ENCODE measurements at regions not wholly inside any gene's neighbourhood (a gene's known extent, or its start where the extent isn't known, plus 50 kb on each side); places are given as distances from the start of the nearest gene placed in this dataset.
"Not testable (repeated sequence)": the region's sequence is repeated elsewhere in the genome, so short reads cannot be mapped to it uniquely, and the experiment has no call there.

DNA sequence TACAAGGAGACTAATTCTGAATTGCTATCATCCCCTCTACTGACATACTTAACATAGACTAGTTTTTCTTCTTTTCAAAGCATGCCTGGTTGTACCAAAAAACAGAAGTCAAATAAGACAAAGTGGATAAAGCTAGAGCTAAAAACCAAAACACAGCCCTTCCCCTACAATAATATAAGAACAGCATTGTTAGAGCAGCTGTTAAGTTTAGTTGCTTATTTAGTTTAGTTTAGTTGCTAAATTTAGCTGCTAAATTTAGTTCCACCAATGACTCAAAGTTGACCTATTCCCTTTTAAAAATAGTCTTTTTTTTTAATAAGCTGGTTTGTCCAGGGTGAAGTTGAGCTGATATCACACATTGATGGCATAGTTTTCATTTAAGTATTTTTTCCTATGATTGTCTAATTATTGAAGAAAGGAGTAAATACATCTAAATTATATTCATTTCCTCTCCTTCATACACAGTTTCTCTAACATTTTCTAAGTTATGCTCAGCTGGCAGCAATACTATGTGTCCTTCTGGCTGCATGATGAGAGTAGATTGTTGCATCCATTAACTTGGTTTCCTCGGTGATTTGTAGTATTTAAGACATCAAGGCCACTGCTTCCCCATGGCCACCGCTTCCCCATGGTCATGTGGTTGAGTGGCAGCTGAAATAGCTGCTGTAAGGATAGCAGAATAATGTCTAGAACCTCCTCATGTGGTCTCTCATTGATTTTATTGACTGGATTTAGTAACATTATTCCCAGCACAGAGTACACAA is 718.6 kb upstream of the NECTIN3 start:
- Histone ChIP-seq H3K4me2 (no peak overlapping the region), H3K9ac (no peak overlapping the region), H4K20me1 (ENCODE audit: insufficient read depth) (no peaks in the 10 kb centered on the region), H3K36me3 (ENCODE audit: insufficient read depth) (no peaks in the 10 kb centered on the region), H3K27ac (no peak overlapping the region), H3K79me2 (ENCODE audit: insufficient read depth, low read depth) (no peaks in the 10 kb centered on the region), H3K27me3 (ENCODE audit: insufficient read depth, low read depth) (no peaks in the 10 kb centered on the region), H2AFZ (ENCODE audit: low read depth) (no peak overlapping the region), H3K4me1 (ENCODE audit: low read depth, poor library complexity, severe bottlenecking) (no peaks in the 10 kb centered on the region), H3K4me3 (IDR thresholded peaks at IDR 0.05; ENCODE audit: insufficient read depth, low read depth, low read length) (no peak overlapping the region)
- TF ChIP-seq, protein P1, sequence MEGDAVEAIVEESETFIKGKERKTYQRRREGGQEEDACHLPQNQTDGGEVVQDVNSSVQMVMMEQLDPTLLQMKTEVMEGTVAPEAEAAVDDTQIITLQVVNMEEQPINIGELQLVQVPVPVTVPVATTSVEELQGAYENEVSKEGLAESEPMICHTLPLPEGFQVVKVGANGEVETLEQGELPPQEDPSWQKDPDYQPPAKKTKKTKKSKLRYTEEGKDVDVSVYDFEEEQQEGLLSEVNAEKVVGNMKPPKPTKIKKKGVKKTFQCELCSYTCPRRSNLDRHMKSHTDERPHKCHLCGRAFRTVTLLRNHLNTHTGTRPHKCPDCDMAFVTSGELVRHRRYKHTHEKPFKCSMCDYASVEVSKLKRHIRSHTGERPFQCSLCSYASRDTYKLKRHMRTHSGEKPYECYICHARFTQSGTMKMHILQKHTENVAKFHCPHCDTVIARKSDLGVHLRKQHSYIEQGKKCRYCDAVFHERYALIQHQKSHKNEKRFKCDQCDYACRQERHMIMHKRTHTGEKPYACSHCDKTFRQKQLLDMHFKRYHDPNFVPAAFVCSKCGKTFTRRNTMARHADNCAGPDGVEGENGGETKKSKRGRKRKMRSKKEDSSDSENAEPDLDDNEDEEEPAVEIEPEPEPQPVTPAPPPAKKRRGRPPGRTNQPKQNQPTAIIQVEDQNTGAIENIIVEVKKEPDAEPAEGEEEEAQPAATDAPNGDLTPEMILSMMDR (conservative IDR thresholded peaks at IDR 0.05; ENCODE audit: low read depth, low read length) = no peak

DNA sequence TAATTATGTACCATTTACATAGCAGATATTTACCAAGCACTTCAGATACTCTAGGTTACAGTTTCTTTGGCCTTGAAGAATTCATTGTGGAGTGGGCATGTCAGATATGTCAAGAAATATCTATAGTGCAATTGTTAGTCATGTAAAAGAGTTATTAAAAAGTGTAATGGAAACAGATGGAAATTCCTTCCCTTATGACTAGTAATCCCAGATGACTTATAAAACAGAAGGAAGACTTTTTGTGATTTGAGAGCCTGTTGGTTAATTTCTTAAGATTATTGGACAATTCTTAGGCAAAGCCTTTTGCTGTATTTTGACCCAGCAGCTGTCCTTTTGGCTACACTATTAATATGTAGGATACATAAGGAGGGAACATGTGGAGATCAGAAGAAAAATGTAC is 708.9 kb upstream of the NECTIN3 start:
- Histone ChIP-seq H4K20me1 (ENCODE audit: insufficient read depth) (no peaks in the 10 kb centered on the region), H3K36me3 (ENCODE audit: insufficient read depth) (no peaks in the 10 kb centered on the region), H3K27me3 (ENCODE audit: insufficient read depth, low read depth) (no peaks in the 10 kb centered on the region), H3K9ac (no peak overlapping the region), H3K4me3 (IDR thresholded peaks at IDR 0.05; ENCODE audit: insufficient read depth, low read depth, low read length) (no peak overlapping the region), H3K79me2 (ENCODE audit: insufficient read depth, low read depth) (no peaks in the 10 kb centered on the region), H3K4me2 (no peak overlapping the region), H3K4me1 (ENCODE audit: low read depth, poor library complexity, severe bottlenecking) (no peaks in the 10 kb centered on the region), H3K27ac (no peak overlapping the region), H2AFZ (ENCODE audit: low read depth) (no peak overlapping the region)
- TF ChIP-seq, protein P1 (conservative IDR thresholded peaks at IDR 0.05; ENCODE audit: low read depth, low read length) = no peak

DNA sequence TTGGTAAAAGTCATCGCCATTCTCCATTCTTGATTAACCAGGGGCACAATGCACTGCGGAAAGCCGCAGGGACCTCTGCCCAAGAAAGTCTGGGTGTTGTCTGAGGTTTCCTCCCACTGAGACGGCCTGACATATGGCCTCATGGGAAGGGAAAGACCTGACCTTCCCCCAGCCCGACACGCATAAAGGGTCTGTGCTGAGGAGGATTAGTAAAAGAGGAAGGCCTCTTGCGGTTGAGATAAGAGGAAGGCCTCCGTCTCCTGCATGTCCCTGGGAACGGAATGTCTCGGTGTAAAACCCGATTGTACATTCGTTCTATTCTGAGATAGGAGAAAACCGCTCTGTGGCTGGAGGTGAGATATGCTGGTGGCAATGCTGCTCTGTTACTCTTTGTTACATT is 704.3 kb upstream of the NECTIN3 start:
- H4K20me1 ChIP-seq (ENCODE audit: insufficient read depth); H3K36me3 ChIP-seq (ENCODE audit: insufficient read depth); H3K27me3 ChIP-seq (ENCODE audit: insufficient read depth, low read depth); H3K27ac ChIP-seq; H2AFZ ChIP-seq (ENCODE audit: low read depth); H3K79me2 ChIP-seq (ENCODE audit: insufficient read depth, low read depth); H3K9ac ChIP-seq; H3K4me3 ChIP-seq (IDR thresholded peaks at IDR 0.05; ENCODE audit: insufficient read depth, low read depth, low read length); H3K4me2 ChIP-seq; H3K4me1 ChIP-seq (ENCODE audit: low read depth, poor library complexity, severe bottlenecking): not testable (repeated sequence)

DNA sequence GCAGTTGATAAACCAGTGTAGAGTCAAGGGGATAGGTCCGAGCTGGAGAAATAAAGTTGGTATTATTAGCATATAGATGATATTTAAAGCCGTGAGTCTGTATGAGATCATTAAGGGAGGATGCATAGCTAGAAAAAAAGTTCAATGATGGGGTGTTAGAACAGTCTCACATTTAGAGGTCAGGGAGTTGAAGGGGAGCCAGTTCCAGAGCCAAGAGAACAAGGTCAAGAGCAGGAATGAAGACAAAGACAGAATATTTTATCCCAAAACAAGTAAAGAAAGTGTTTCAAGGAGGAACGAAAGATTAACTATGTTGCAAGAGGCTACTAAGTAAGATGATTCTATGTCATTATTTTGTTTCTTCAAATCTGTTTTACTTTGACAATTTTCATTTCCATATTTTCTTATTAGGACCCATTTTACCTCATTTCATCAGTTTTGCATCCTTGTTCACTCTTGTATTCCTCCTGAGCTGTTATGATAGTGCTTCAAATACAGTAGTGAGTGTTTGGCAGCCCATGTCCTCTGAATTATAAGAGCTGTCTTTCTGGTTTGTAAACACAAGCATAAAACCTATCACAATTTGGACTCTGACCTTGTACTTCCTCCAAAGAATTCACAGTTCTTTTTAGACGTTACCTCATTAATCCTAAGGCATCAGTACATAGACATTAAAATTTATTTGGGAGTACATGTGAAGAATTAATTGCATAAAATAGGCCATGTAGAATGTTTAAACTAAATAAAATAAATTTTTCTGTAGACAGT is 695.7 kb upstream of the NECTIN3 start:
- Histone ChIP-seq H3K36me3 (ENCODE audit: insufficient read depth) (no peaks in the 10 kb centered on the region), H2AFZ (ENCODE audit: low read depth) (no peak overlapping the region), H3K4me1 (ENCODE audit: low read depth, poor library complexity, severe bottlenecking) (no peaks in the 10 kb centered on the region), H3K9ac (no peak overlapping the region), H3K4me2 (no peak overlapping the region), H3K27me3 (ENCODE audit: insufficient read depth, low read depth) (no peaks in the 10 kb centered on the region), H4K20me1 (ENCODE audit: insufficient read depth) (no peaks in the 10 kb centered on the region), H3K27ac (no peak overlapping the region), H3K4me3 (IDR thresholded peaks at IDR 0.05; ENCODE audit: insufficient read depth, low read depth, low read length) (no peak overlapping the region), H3K79me2 (ENCODE audit: insufficient read depth, low read depth) (no peaks in the 10 kb centered on the region)
- TF ChIP-seq, protein P1 (conservative IDR thresholded peaks at IDR 0.05; ENCODE audit: low read depth, low read length) = no peak

DNA sequence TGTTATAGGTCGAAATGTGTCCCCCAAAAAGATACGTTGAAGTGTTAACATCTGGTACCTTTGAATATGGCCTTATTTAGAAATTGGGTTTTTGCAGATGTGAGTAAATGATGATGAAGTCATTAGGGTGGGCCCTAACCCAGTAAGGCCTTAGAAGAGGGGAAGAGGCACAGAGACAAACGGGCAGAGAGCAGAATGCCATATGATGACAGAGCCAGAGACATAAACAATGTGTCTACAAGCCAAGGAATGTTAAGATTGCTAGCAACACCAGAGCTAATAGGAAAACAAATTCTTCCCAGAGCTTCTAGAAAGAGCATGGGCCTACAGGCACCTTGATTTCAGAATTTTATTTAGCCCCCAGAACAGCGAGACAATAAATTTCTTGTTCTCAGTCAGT is 693.1 kb upstream of the NECTIN3 start:
- TF ChIP-seq, protein P1 (conservative IDR thresholded peaks at IDR 0.05; ENCODE audit: low read depth, low read length) = no peak
- Histone ChIP-seq H3K79me2 (ENCODE audit: insufficient read depth, low read depth) (no peaks in the 10 kb centered on the region), H3K4me2 (no peak overlapping the region), H3K4me3 (IDR thresholded peaks at IDR 0.05; ENCODE audit: insufficient read depth, low read depth, low read length) (no peak overlapping the region), H3K27me3 (ENCODE audit: insufficient read depth, low read depth) (no peaks in the 10 kb centered on the region), H3K27ac (no peak overlapping the region), H3K4me1 (ENCODE audit: low read depth, poor library complexity, severe bottlenecking) (no peaks in the 10 kb centered on the region), H3K9ac (no peak overlapping the region), H2AFZ (ENCODE audit: low read depth) (no peak overlapping the region), H4K20me1 (ENCODE audit: insufficient read depth) (no peaks in the 10 kb centered on the region), H3K36me3 (ENCODE audit: insufficient read depth) (no peaks in the 10 kb centered on the region)
